ENCODE measurements at regions not wholly inside any gene's neighbourhood (a gene's known extent, or its start where the extent isn't known, plus 50 kb on each side); places are given as distances from the start of the nearest gene placed in this dataset.
"Not testable (repeated sequence)": the region's sequence is repeated elsewhere in the genome, so short reads cannot be mapped to it uniquely, and the experiment has no call there.

- no peak for DNase-seq (ENCODE audit: low spot score)
- in situ Hi-C loops (cut with HindIII; ENCODE audit: low sequenced_read_pairs), result no loop called here
These were observed 783.7 kb upstream of the SOX11 start for GRCh38 chr2:4908461-4908860.

GRCh38 chr2:4909346-4910009 lies 782.7 kb upstream of the SOX11 start:
- in situ Hi-C loops (cut with HindIII; ENCODE audit: low sequenced_read_pairs), result no loop called here
- no peak for DNase-seq (ENCODE audit: low spot score)

- in situ Hi-C loops (cut with HindIII; ENCODE audit: low sequenced_read_pairs), result no loop called here
- no peak for DNase-seq (ENCODE audit: low spot score)
These were observed 778.1 kb upstream of the SOX11 start for GRCh38 chr2:4914036-4914435.

- in situ Hi-C loops (cut with HindIII; ENCODE audit: low sequenced_read_pairs), result no loop called here
- no peak for DNase-seq (ENCODE audit: low spot score)
These were observed 777.6 kb upstream of the SOX11 start for GRCh38 chr2:4914551-4914950.

GRCh38 chr2:4915357-4915756 lies 776.8 kb upstream of the SOX11 start:
- in situ Hi-C loops (cut with HindIII; ENCODE audit: low sequenced_read_pairs), result no loop called here
- no peak for DNase-seq (ENCODE audit: low spot score)

GRCh38 chr2:4916094-4916493 lies 776.1 kb upstream of the SOX11 start:
- DNase-seq (ENCODE audit: low spot score), result no peak
- in situ Hi-C loops (cut with HindIII; ENCODE audit: low sequenced_read_pairs), result no loop called here

- no peak for DNase-seq (ENCODE audit: low spot score)
- in situ Hi-C loops (cut with HindIII; ENCODE audit: low sequenced_read_pairs), result no loop called here
These were observed 761.5 kb upstream of the SOX11 start for GRCh38 chr2:4930704-4931103.

- no peak for DNase-seq (ENCODE audit: low spot score)
- in situ Hi-C loops (cut with HindIII; ENCODE audit: low sequenced_read_pairs), result no loop called here
These were observed 760.3 kb upstream of the SOX11 start for GRCh38 chr2:4931721-4932365.

GRCh38 chr2:4935291-4935690 lies 756.9 kb upstream of the SOX11 start:
- DNase-seq (ENCODE audit: low spot score); in situ Hi-C loops (cut with HindIII; ENCODE audit: low sequenced_read_pairs): not testable (repeated sequence)

GRCh38 chr2:4937550-4937949 lies 754.6 kb upstream of the SOX11 start:
- in situ Hi-C loops (cut with HindIII; ENCODE audit: low sequenced_read_pairs), result no loop called here
- DNase-seq (ENCODE audit: low spot score), result no peak

GRCh38 chr2:4938206-4938605 lies 754.0 kb upstream of the SOX11 start:
- DNase-seq (ENCODE audit: low spot score), result no peak
- in situ Hi-C loops (cut with HindIII; ENCODE audit: low sequenced_read_pairs), result no loop called here

- DNase-seq (ENCODE audit: low spot score), result no peak
- in situ Hi-C loops (cut with HindIII; ENCODE audit: low sequenced_read_pairs), result no loop called here
These were observed 749.7 kb upstream of the SOX11 start for GRCh38 chr2:4942441-4942840.

- DNase-seq (ENCODE audit: low spot score), result no peak
- in situ Hi-C loops (cut with HindIII; ENCODE audit: low sequenced_read_pairs), result no loop called here
These were observed 744.3 kb upstream of the SOX11 start for GRCh38 chr2:4947911-4948310.

GRCh38 chr2:4951368-4951767 lies 740.8 kb upstream of the SOX11 start:
- in situ Hi-C loops (cut with HindIII; ENCODE audit: low sequenced_read_pairs), result no loop called here
- no peak for DNase-seq (ENCODE audit: low spot score)

GRCh38 chr2:4959219-4959618 lies 733.0 kb upstream of the SOX11 start:
- in situ Hi-C loops (cut with HindIII; ENCODE audit: low sequenced_read_pairs), result no loop called here
- DNase-seq (ENCODE audit: low spot score), result no peak

GRCh38 chr2:4962419-4962818 lies 729.8 kb upstream of the SOX11 start:
- in situ Hi-C loops (cut with HindIII; ENCODE audit: low sequenced_read_pairs), result no loop called here
- no peak for DNase-seq (ENCODE audit: low spot score)

- in situ Hi-C loops (cut with HindIII; ENCODE audit: low sequenced_read_pairs), result no loop called here
- no peak for DNase-seq (ENCODE audit: low spot score)
These were observed 729.1 kb upstream of the SOX11 start for GRCh38 chr2:4963106-4963505.

- no peak for DNase-seq (ENCODE audit: low spot score)
- in situ Hi-C loops (cut with HindIII; ENCODE audit: low sequenced_read_pairs), result no loop called here
These were observed 728.1 kb upstream of the SOX11 start for GRCh38 chr2:4964001-4964540.

- no peak for DNase-seq (ENCODE audit: low spot score)
- in situ Hi-C loops (cut with HindIII; ENCODE audit: low sequenced_read_pairs), result no loop called here
These were observed 727.6 kb upstream of the SOX11 start for GRCh38 chr2:4964579-4964978.

- in situ Hi-C loops (cut with HindIII; ENCODE audit: low sequenced_read_pairs), result no loop called here
- no peak for DNase-seq (ENCODE audit: low spot score)
These were observed 726.4 kb upstream of the SOX11 start for GRCh38 chr2:4965556-4966320.

Data from G401 (cell line).